ENCODE measurements at regions not wholly inside any gene's neighbourhood (a gene's known extent, or its start where the extent isn't known, plus 50 kb on each side); places are given as distances from the start of the nearest gene placed in this dataset.

DNA sequence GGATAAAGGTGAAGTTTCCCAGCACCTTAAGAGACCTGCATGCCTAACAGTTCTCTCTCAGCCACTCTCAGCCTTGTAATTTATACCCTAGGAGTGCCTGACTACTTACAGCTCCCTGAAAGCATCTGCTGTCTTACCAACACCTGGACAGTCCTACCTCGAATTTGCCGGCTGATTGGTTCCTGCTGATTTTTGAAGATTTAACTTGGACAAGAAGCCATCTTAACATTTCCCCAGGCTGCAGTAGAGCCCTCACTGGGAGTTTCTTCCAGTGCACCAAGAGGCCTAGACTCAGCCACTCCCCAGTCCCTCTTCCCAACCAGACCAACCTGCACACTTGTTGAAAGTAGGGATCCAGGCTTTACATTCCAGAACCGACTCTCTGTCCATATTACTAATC is 174.5 kb downstream of the LINC00237 start:
- ATAC-seq: no peak
- no peak for TF ChIP-seq RFX5 (IDR thresholded peaks at IDR 0.05)
- no peak for TF ChIP-seq HOXB5 (CRISPR knock-in tag; IDR thresholded peaks at IDR 0.05)
- TF ChIP-seq, protein P1, sequence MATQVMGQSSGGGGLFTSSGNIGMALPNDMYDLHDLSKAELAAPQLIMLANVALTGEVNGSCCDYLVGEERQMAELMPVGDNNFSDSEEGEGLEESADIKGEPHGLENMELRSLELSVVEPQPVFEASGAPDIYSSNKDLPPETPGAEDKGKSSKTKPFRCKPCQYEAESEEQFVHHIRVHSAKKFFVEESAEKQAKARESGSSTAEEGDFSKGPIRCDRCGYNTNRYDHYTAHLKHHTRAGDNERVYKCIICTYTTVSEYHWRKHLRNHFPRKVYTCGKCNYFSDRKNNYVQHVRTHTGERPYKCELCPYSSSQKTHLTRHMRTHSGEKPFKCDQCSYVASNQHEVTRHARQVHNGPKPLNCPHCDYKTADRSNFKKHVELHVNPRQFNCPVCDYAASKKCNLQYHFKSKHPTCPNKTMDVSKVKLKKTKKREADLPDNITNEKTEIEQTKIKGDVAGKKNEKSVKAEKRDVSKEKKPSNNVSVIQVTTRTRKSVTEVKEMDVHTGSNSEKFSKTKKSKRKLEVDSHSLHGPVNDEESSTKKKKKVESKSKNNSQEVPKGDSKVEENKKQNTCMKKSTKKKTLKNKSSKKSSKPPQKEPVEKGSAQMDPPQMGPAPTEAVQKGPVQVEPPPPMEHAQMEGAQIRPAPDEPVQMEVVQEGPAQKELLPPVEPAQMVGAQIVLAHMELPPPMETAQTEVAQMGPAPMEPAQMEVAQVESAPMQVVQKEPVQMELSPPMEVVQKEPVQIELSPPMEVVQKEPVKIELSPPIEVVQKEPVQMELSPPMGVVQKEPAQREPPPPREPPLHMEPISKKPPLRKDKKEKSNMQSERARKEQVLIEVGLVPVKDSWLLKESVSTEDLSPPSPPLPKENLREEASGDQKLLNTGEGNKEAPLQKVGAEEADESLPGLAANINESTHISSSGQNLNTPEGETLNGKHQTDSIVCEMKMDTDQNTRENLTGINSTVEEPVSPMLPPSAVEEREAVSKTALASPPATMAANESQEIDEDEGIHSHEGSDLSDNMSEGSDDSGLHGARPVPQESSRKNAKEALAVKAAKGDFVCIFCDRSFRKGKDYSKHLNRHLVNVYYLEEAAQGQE (IDR thresholded peaks at IDR 0.05): no peak
- no peak for TF ChIP-seq ATOH8 (CRISPR knock-in tag; IDR thresholded peaks at IDR 0.05; ENCODE audit: low read depth)
- TF ChIP-seq MAX (IDR thresholded peaks at IDR 0.05): no peak
- TF ChIP-seq ESRRA (IDR thresholded peaks at IDR 0.05; ENCODE audit: borderline replicate concordance, low read length): no peak
- TF ChIP-seq MYC (IDR thresholded peaks at IDR 0.05; ENCODE audit: borderline replicate concordance, low read length): no peak
- no peak for TF ChIP-seq ZSCAN20 (CRISPR knock-in tag; IDR thresholded peaks at IDR 0.05)
- TF ChIP-seq, protein P2, sequence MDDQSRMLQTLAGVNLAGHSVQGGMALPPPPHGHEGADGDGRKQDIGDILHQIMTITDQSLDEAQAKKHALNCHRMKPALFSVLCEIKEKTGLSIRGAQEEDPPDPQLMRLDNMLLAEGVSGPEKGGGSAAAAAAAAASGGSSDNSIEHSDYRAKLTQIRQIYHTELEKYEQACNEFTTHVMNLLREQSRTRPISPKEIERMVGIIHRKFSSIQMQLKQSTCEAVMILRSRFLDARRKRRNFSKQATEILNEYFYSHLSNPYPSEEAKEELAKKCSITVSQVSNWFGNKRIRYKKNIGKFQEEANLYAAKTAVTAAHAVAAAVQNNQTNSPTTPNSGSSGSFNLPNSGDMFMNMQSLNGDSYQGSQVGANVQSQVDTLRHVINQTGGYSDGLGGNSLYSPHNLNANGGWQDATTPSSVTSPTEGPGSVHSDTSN (IDR thresholded peaks at IDR 0.05): no peak
- TF ChIP-seq POLR2A (IDR thresholded peaks at IDR 0.05; ENCODE audit: low read length): no peak
- TF ChIP-seq CBX8 (IDR thresholded peaks at IDR 0.05): no peak
- no peak for TF ChIP-seq RCOR1 (IDR thresholded peaks at IDR 0.05; ENCODE audit: low read depth, low read length)
- TF ChIP-seq NFE2L2 (conservative IDR thresholded peaks at IDR 0.05; ENCODE audit: low read length): no peak
- no peak for TF ChIP-seq BHLHE40 (IDR thresholded peaks at IDR 0.05; ENCODE audit: low read depth, low read length)
- TF ChIP-seq CEBPB (IDR thresholded peaks at IDR 0.05): no peak
- no peak for TF ChIP-seq ELK1 (IDR thresholded peaks at IDR 0.05; ENCODE audit: low read depth, low read length)
- no peak for TF ChIP-seq KDM5A (IDR thresholded peaks at IDR 0.05)
- Histone ChIP-seq H3K4me1 (no peaks in the 10 kb centered on the region), H3K4me2 (no peak overlapping the region), H3K9me3 (no peaks in the 10 kb centered on the region), H3K27ac (no peak overlapping the region), H3K4me3 (no peak overlapping the region)
- no peak for FAIRE-seq
- DNase-seq (ENCODE audit: low read depth in 1 of 2, low spot score in 1 of 2): no peak
- 10% methylated on average over 3 of the region's 3 CpGs for WGBS (ENCODE audit: missing lambda C conversion rate)
- CTCF ChIA-PET: no interaction called here
- POLR2A ChIA-PET: no interaction called here

DNA sequence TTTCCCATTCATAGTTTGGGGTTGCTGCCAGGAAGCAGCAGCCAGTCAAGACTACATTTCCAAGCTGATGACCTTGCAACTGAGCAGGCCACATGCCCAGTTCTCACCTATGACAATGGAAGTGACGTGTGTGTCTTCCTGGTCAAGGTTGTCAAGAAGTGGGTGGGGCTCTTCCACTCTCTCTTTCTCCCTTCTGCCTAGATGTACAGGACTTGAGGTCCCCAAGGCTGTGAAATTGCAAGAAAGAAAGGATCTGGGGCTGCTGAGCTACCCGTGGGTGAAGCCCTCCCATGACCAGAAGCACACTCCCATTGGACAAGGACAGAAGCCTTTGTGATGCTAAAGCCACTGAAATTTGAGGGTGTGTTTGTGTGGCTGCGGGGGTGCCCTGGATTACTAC is 175.1 kb downstream of the LINC00237 start:
- H3K27ac ChIP-seq: no peak overlapping the region
- TF ChIP-seq HDAC2 (IDR thresholded peaks at IDR 0.05) (no peak), BHLHE40 (IDR thresholded peaks at IDR 0.05; ENCODE audit: low read depth, low read length) (no peak)
- DNase-seq (ENCODE audit: low read depth in 1 of 2, low spot score in 1 of 2) (no peak), FAIRE-seq (no peak), ATAC-seq (no peak)
- H3K4me2 ChIP-seq: no peak overlapping the region
- CTCF ChIA-PET: no interaction called here
- H3K4me3 ChIP-seq: no peak overlapping the region
- H3K4me1 ChIP-seq: no peaks in the 10 kb centered on the region
- POLR2A ChIA-PET: no interaction called here
- no peaks in the 10 kb centered on the region for H3K9me3 ChIP-seq
- 2% methylated on average over 3 of the region's 3 CpGs for WGBS (ENCODE audit: missing lambda C conversion rate)

- ATAC-seq (no peak), FAIRE-seq (no peak), DNase-seq (ENCODE audit: low read depth in 1 of 2, low spot score in 1 of 2) (no peak)
- no peaks in the 10 kb centered on the region for H3K9me3 ChIP-seq
- H3K4me1 ChIP-seq: no peaks in the 10 kb centered on the region
- H3K4me3 ChIP-seq: no peak overlapping the region
- H3K4me2 ChIP-seq: no peak overlapping the region
- whole genome bisulfite sequencing (ENCODE audit: missing lambda C conversion rate): 0% methylated on average over 1 of the region's 1 CpG
- no peak overlapping the region for H3K27ac ChIP-seq
- ChIA-PET CTCF (no interaction called here), POLR2A (no interaction called here)
- TF ChIP-seq MYC (IDR thresholded peaks at IDR 0.05; ENCODE audit: borderline replicate concordance, low read length): no peak
- no peak for TF ChIP-seq POLR2A (IDR thresholded peaks at IDR 0.05; ENCODE audit: low read length)
- TF ChIP-seq ESRRA (IDR thresholded peaks at IDR 0.05; ENCODE audit: borderline replicate concordance, low read length): no peak
- no peak for TF ChIP-seq KDM5A (IDR thresholded peaks at IDR 0.05)
- TF ChIP-seq FOSB (CRISPR knock-in tag; IDR thresholded peaks at IDR 0.05): no peak
- no peak for TF ChIP-seq ZFP36 (IDR thresholded peaks at IDR 0.05; ENCODE audit: borderline replicate concordance, partially characterized antibody)
- TF ChIP-seq, protein P3, sequence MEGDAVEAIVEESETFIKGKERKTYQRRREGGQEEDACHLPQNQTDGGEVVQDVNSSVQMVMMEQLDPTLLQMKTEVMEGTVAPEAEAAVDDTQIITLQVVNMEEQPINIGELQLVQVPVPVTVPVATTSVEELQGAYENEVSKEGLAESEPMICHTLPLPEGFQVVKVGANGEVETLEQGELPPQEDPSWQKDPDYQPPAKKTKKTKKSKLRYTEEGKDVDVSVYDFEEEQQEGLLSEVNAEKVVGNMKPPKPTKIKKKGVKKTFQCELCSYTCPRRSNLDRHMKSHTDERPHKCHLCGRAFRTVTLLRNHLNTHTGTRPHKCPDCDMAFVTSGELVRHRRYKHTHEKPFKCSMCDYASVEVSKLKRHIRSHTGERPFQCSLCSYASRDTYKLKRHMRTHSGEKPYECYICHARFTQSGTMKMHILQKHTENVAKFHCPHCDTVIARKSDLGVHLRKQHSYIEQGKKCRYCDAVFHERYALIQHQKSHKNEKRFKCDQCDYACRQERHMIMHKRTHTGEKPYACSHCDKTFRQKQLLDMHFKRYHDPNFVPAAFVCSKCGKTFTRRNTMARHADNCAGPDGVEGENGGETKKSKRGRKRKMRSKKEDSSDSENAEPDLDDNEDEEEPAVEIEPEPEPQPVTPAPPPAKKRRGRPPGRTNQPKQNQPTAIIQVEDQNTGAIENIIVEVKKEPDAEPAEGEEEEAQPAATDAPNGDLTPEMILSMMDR (IDR thresholded peaks at IDR 0.05): no peak
- TF ChIP-seq NPAS2 (CRISPR knock-in tag; IDR thresholded peaks at IDR 0.05; ENCODE audit: borderline replicate concordance): no peak
- no peak for TF ChIP-seq MAZ (IDR thresholded peaks at IDR 0.05; ENCODE audit: borderline replicate concordance, low read depth, low read length)
- TF ChIP-seq SMC3 (IDR thresholded peaks at IDR 0.05): no peak
- no peak for TF ChIP-seq ZSCAN20 (CRISPR knock-in tag; IDR thresholded peaks at IDR 0.05)
- no peak for TF ChIP-seq CBX8 (IDR thresholded peaks at IDR 0.05)
- no peak for TF ChIP-seq RAD21 (conservative IDR thresholded peaks at IDR 0.05 in 1 of 2, IDR thresholded peaks at IDR 0.05 in 1 of 2)
- TF ChIP-seq JUN (IDR thresholded peaks at IDR 0.05): no peak
- no peak for TF ChIP-seq GATA3 (IDR thresholded peaks at IDR 0.05; ENCODE audit: borderline replicate concordance)
- no peak for TF ChIP-seq SREBF2 (IDR thresholded peaks at IDR 0.05)
These were observed 175.7 kb downstream of the LINC00237 start for GRCh38 chr20:20930500-20930899.
